ENCODE measurements at regions not wholly inside any gene's neighbourhood (a gene's known extent, or its start where the extent isn't known, plus 50 kb on each side); places are given as distances from the start of the nearest gene placed in this dataset.

DNA sequence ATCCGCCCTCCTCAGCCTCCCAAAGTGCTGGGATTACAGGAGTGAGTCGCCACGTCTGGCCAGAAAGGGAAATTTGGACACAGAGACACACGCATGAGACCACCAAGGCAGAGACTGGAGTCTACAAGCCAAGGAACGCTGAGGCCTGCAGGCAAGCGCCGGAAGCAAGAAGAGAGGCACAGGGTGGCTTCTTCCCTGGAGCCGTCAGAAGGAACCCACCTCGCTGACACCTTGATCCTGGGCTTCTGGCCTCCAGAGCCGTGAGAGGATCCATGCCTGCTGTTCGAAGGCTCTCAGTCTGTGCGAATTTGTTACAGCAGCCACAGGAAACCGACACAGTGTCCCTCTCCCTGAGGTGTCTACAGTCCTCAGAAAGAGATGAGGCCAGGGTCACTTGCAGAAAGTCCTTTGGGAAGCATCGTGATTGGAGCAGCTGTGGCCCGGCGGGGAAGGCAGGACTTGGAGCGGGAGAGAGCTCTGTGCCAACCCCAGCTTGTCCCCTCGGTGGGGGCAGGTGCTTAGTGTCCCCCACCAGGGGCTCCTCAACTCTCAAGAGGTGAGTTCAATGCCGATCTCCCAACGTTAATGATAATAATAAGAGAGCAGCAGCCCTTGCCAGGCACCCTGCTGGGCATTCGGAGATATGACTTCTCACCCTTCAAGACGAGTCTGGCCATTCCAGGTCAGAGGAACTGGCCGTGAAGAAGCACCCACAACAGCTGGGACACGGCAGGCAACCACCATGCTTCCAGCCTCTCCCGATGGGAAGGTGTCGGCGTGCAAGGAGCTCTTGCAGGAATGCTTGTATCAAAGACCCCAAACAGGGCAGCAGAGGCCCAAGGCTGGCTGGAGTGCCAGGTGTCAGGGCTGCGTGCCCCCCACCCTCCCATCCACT is 68.4 kb upstream of the TNRC6C start:
- H4K5ac ChIP-seq (ENCODE audit: low read length) = no peak overlapping the region
- H4K8ac ChIP-seq (ENCODE audit: low read depth, low read length) = no peak overlapping the region
- H2BK15ac ChIP-seq (replicated peaks; ENCODE audit: low read depth) = no peak overlapping the region

DNA sequence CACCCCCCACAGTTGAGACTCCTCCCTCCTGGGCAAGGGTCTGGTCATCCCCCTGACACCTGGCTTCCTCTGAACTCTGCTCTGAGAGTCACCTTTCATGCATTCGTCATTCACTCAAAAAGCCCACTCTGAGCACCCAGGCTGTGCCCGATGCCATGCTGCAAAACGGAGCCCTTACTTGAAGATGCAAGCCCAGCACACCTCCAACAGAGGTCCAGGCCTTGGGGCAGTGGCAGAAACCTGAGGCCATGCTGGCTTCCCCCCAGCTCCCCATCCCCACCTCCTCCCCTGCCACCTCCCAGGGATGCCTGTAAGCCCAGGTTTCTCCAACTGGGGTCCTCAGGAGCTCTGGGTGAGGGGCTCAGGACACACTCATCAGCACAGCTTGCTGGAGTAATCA is 67.7 kb upstream of the TNRC6C start:
- no peak overlapping the region for H4K5ac ChIP-seq (ENCODE audit: low read length)
- no CpG with 5 or more reads among the region's 3 CpGs for WGBS (ENCODE audit: extremely low coverage, insufficient coverage, low lambda C conversion rate)
- DNase-seq = no peak
- no peak overlapping the region for H3K18ac ChIP-seq (ENCODE audit: low read length)
- H2AK5ac ChIP-seq (ENCODE audit: low read length) = no peak overlapping the region
- H2BK120ac ChIP-seq (ENCODE audit: low read depth, low read length) = no peak overlapping the region
- no peaks in the 10 kb centered on the region for H3K36me3 ChIP-seq (ENCODE audit: control insufficient read depth, insufficient read depth, low read length)
- no peak overlapping the region for H3K4ac ChIP-seq (ENCODE audit: low read depth, low read length)
- no peaks in the 10 kb centered on the region for H3K4me1 ChIP-seq (ENCODE audit: control insufficient read depth, low read depth, low read length)
- no peak overlapping the region for H3K4me3 ChIP-seq (ENCODE audit: low read length)
- no peaks in the 10 kb centered on the region for H3K79me1 ChIP-seq (ENCODE audit: low read length)
- H4K8ac ChIP-seq (ENCODE audit: low read depth, low read length) = no peak overlapping the region
- H3K27ac ChIP-seq (ENCODE audit: low read depth, low read length) = no peak overlapping the region
- H3K23ac ChIP-seq (ENCODE audit: low read length) = no peak overlapping the region
- H3K56ac ChIP-seq (ENCODE audit: low read length) = no peak overlapping the region
- H2BK5ac ChIP-seq (ENCODE audit: low read length) = no peak overlapping the region
- H3K79me2 ChIP-seq (ENCODE audit: control insufficient read depth, insufficient read depth, low read length) = no peaks in the 10 kb centered on the region
- H3K4me2 ChIP-seq (ENCODE audit: low read length) = no peak overlapping the region
- H3K9ac ChIP-seq (ENCODE audit: low read length) = no peak overlapping the region
- peaks cover 5% of the 10 kb centered on the region for H3K27me3 ChIP-seq (ENCODE audit: insufficient read depth, low read length, poor library complexity)
- H2BK15ac ChIP-seq (replicated peaks; ENCODE audit: low read depth) = no peak overlapping the region

More for the DNA sequence above, 68.4 kb upstream of the TNRC6C start:
- Histone ChIP-seq H3K4me3 (ENCODE audit: low read length) (no peak overlapping the region), H3K79me1 (ENCODE audit: low read length) (no peaks in the 10 kb centered on the region), H3K27ac (ENCODE audit: low read depth, low read length) (no peak overlapping the region), H3K36me3 (ENCODE audit: control insufficient read depth, insufficient read depth, low read length) (no peaks in the 10 kb centered on the region), H3K23ac (ENCODE audit: low read length) (no peak overlapping the region), H3K56ac (ENCODE audit: low read length) (no peak overlapping the region), H3K27me3 (ENCODE audit: insufficient read depth, low read length, poor library complexity) (peaks cover 5% of the 10 kb centered on the region), H2BK5ac (ENCODE audit: low read length) (no peak overlapping the region), H2BK120ac (ENCODE audit: low read depth, low read length) (no peak overlapping the region), H3K9ac (ENCODE audit: low read length) (no peak overlapping the region), H2AK5ac (ENCODE audit: low read length) (no peak overlapping the region), H3K18ac (ENCODE audit: low read length) (no peak overlapping the region), H3K4me1 (ENCODE audit: control insufficient read depth, low read depth, low read length) (no peaks in the 10 kb centered on the region), H3K4ac (ENCODE audit: low read depth, low read length) (no peak overlapping the region), H3K79me2 (ENCODE audit: control insufficient read depth, insufficient read depth, low read length) (no peaks in the 10 kb centered on the region), H3K4me2 (ENCODE audit: low read length) (no peak overlapping the region)
- no CpG with 5 or more reads among the region's 28 CpGs for WGBS (ENCODE audit: extremely low coverage, insufficient coverage, low lambda C conversion rate)
- DNase-seq = no peak

DNA sequence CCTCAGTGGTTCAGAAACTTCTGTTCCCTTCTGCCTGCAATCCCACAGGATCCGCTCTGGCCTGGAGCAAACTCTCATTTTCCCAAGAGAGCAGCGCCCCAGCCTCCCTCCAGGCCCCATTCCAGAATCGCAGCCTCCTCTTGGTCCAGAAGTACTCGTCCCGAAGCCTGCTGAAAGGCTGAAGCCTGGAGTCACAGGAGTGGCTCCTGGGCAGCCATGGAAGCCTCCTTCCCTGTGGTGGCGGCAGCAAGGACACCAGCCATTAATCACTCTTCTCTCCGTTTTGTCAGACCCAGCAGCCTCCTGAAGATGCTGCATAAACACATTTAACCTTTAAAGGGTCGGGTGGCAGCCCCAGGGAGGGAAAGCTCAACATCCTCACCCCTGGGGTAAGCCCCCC is 66.9 kb upstream of the TNRC6C start:
- no peak overlapping the region for H3K4me3 ChIP-seq (ENCODE audit: low read length)
- H2BK120ac ChIP-seq (ENCODE audit: low read depth, low read length) = no peak overlapping the region
- H3K36me3 ChIP-seq (ENCODE audit: control insufficient read depth, insufficient read depth, low read length) = no peaks in the 10 kb centered on the region
- no peak overlapping the region for H2AK5ac ChIP-seq (ENCODE audit: low read length)
- DNase-seq = no peak
- H3K4me2 ChIP-seq (ENCODE audit: low read length) = no peak overlapping the region
- no peak overlapping the region for H3K23ac ChIP-seq (ENCODE audit: low read length)
- no peak overlapping the region for H3K56ac ChIP-seq (ENCODE audit: low read length)
- no peak overlapping the region for H3K9ac ChIP-seq (ENCODE audit: low read length)
- H3K79me2 ChIP-seq (ENCODE audit: control insufficient read depth, insufficient read depth, low read length) = no peaks in the 10 kb centered on the region
- H3K4ac ChIP-seq (ENCODE audit: low read depth, low read length) = no peak overlapping the region
- no CpG with 5 or more reads among the region's 8 CpGs for WGBS (ENCODE audit: extremely low coverage, insufficient coverage, low lambda C conversion rate)
- no peak overlapping the region for H2BK5ac ChIP-seq (ENCODE audit: low read length)
- H3K18ac ChIP-seq (ENCODE audit: low read length) = no peak overlapping the region
- H3K27ac ChIP-seq (ENCODE audit: low read depth, low read length) = no peak overlapping the region
- peaks cover 4% of the 10 kb centered on the region for H3K27me3 ChIP-seq (ENCODE audit: insufficient read depth, low read length, poor library complexity)
- no peak overlapping the region for H4K8ac ChIP-seq (ENCODE audit: low read depth, low read length)
- no peak overlapping the region for H2BK15ac ChIP-seq (replicated peaks; ENCODE audit: low read depth)
- no peaks in the 10 kb centered on the region for H3K4me1 ChIP-seq (ENCODE audit: control insufficient read depth, low read depth, low read length)
- H3K79me1 ChIP-seq (ENCODE audit: low read length) = no peaks in the 10 kb centered on the region
- no peak overlapping the region for H4K5ac ChIP-seq (ENCODE audit: low read length)

DNA sequence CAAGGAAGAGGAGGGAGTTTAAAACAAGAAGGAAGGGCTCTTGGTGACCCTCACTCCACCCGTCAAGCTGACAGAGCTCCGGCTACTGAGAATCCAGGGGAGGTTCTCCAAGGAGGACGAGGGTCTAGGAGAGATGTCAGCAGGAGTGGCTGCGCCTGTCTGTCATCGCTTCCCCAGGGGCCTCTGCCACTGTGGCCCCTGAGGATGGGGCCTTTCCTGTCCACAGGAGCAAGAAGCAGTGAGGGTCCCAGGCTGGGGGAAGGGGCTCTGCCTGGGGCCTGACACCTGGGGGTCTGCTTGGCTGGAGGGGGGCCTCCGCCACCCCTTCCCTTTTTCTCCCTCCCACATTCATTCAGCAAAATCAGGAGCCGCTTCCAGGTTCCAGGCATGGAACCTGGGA is 66.5 kb upstream of the TNRC6C start:
- Histone ChIP-seq H2BK15ac (replicated peaks; ENCODE audit: low read depth) (no peak overlapping the region), H3K27ac (ENCODE audit: low read depth, low read length) (no peak overlapping the region)
- WGBS (ENCODE audit: extremely low coverage, insufficient coverage, low lambda C conversion rate) = no CpG with 5 or more reads among the region's 7 CpGs

DNA sequence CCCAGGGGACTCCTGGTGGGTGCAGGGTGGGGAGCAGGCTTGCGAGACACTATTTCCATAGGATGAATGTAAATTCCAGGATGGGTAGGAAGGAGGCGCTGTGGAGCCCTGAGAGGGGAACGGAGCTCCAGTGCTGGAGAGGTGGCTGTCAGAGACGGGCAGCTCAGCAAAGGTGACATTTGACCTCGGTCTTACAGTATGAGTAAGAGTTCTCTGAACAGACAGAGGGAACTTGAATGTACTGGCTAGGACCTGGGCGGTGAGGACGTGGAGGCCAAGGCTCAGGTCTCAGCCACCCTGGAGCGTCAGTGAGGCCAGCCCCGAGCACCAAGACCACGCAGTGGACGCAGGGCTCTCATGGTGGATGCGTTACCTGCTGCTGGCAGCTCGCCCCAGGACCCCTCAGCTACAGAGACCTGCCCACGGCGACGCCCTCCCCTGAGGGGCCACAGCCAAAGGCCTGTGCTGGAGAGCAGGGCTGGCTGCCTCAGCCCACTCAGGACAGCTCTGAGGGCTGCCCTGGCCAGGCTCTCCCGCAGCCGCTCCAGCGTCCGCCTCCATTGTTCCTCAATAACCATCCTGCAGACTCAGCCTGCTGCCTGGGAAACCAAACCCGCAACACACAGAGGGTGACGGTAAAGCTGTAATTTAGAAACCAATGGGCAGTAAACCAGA is 65.9 kb upstream of the TNRC6C start:
- peak; percentile 81 for DNase-seq
- no peak overlapping the region for H4K8ac ChIP-seq (ENCODE audit: low read depth, low read length)
- H3K4me2 ChIP-seq (ENCODE audit: low read length) = no peak overlapping the region
- H3K56ac ChIP-seq (ENCODE audit: low read length) = no peak overlapping the region
- no peak overlapping the region for H3K27ac ChIP-seq (ENCODE audit: low read depth, low read length)
- H3K4ac ChIP-seq (ENCODE audit: low read depth, low read length) = no peak overlapping the region
- H3K4me1 ChIP-seq (ENCODE audit: control insufficient read depth, low read depth, low read length) = no peaks in the 10 kb centered on the region
- no CpG with 5 or more reads among the region's 22 CpGs for WGBS (ENCODE audit: extremely low coverage, insufficient coverage, low lambda C conversion rate)
- no peak overlapping the region for H2BK120ac ChIP-seq (ENCODE audit: low read depth, low read length)
- no peak overlapping the region for H3K9ac ChIP-seq (ENCODE audit: low read length)
- no peak overlapping the region for H3K4me3 ChIP-seq (ENCODE audit: low read length)
- H3K36me3 ChIP-seq (ENCODE audit: control insufficient read depth, insufficient read depth, low read length) = no peaks in the 10 kb centered on the region
- H3K79me2 ChIP-seq (ENCODE audit: control insufficient read depth, insufficient read depth, low read length) = no peaks in the 10 kb centered on the region
- no peak overlapping the region for H2BK5ac ChIP-seq (ENCODE audit: low read length)
- H3K27me3 ChIP-seq (ENCODE audit: insufficient read depth, low read length, poor library complexity) = peaks cover 4% of the 10 kb centered on the region
- no peak overlapping the region for H2BK15ac ChIP-seq (replicated peaks; ENCODE audit: low read depth)
- H3K18ac ChIP-seq (ENCODE audit: low read length) = no peak overlapping the region
- H3K23ac ChIP-seq (ENCODE audit: low read length) = no peak overlapping the region
- H4K5ac ChIP-seq (ENCODE audit: low read length) = no peak overlapping the region
- H2AK5ac ChIP-seq (ENCODE audit: low read length) = no peak overlapping the region
- H3K79me1 ChIP-seq (ENCODE audit: low read length) = no peaks in the 10 kb centered on the region

More for the DNA sequence above, 66.5 kb upstream of the TNRC6C start:
- H2BK120ac ChIP-seq (ENCODE audit: low read depth, low read length) = no peak overlapping the region
- H3K23ac ChIP-seq (ENCODE audit: low read length) = no peak overlapping the region
- H3K4me2 ChIP-seq (ENCODE audit: low read length) = no peak overlapping the region
- no peak overlapping the region for H3K9ac ChIP-seq (ENCODE audit: low read length)
- H3K36me3 ChIP-seq (ENCODE audit: control insufficient read depth, insufficient read depth, low read length) = no peaks in the 10 kb centered on the region
- H3K4me3 ChIP-seq (ENCODE audit: low read length) = no peak overlapping the region
- peaks cover 4% of the 10 kb centered on the region for H3K27me3 ChIP-seq (ENCODE audit: insufficient read depth, low read length, poor library complexity)
- H2BK5ac ChIP-seq (ENCODE audit: low read length) = no peak overlapping the region
- H2AK5ac ChIP-seq (ENCODE audit: low read length) = no peak overlapping the region
- H3K79me2 ChIP-seq (ENCODE audit: control insufficient read depth, insufficient read depth, low read length) = no peaks in the 10 kb centered on the region
- DNase-seq = no peak
- no peaks in the 10 kb centered on the region for H3K79me1 ChIP-seq (ENCODE audit: low read length)
- no peak overlapping the region for H3K56ac ChIP-seq (ENCODE audit: low read length)
- H3K4ac ChIP-seq (ENCODE audit: low read depth, low read length) = no peak overlapping the region
- no peak overlapping the region for H3K18ac ChIP-seq (ENCODE audit: low read length)
- H4K5ac ChIP-seq (ENCODE audit: low read length) = no peak overlapping the region
- no peak overlapping the region for H4K8ac ChIP-seq (ENCODE audit: low read depth, low read length)
- H3K4me1 ChIP-seq (ENCODE audit: control insufficient read depth, low read depth, low read length) = no peaks in the 10 kb centered on the region

All from mesendoderm (in vitro differentiated cells).